Neuronal stem cell (in vitro differentiated cells): ENCODE measurements at regions not wholly inside any gene's neighbourhood (a gene's known extent, or its start where the extent isn't known, plus 50 kb on each side); places are given as distances from the start of the nearest gene placed in this dataset.

Experiments
- DNase-seq: peaks from one replicate; pipeline ENCODE4 v3.0.0-alpha.2; 2013; ENCODE audit warnings: low spot score
- H2AFZ ChIP-seq: one replicate; pipeline ENCODE4 v1.6.1; 2013; ENCODE audit warnings: mild to moderate bottlenecking, low read length, inconsistent platforms
- H2AK5ac ChIP-seq: 2 replicates; pipeline ENCODE4 v1.6.1; 2013; ENCODE audit warnings: low read depth, mild to moderate bottlenecking, inconsistent platforms, low read length, moderate library complexity, mixed read lengths
- H2BK120ac ChIP-seq: 2 replicates; pipeline ENCODE4 v1.6.1; 2013; ENCODE audit warnings: low read depth, mild to moderate bottlenecking, inconsistent platforms, low read length, moderate library complexity, mixed read lengths
- H2BK12ac ChIP-seq: one replicate; pipeline ENCODE4 v1.6.1; 2013; ENCODE audit warnings: low read length, inconsistent platforms
- H2BK15ac ChIP-seq: 2 replicates; pipeline ENCODE4 v1.6.1; 2013; ENCODE audit warnings: mild to moderate bottlenecking, low read length, inconsistent platforms, mixed read lengths
- H2BK5ac ChIP-seq: one replicate; pipeline ENCODE4 v1.6.1; 2013; ENCODE audit warnings: inconsistent platforms, mild to moderate bottlenecking, low read length, moderate library complexity
- H3K14ac ChIP-seq: one replicate; pipeline ENCODE4 v1.6.1; 2013; ENCODE audit warnings: low read length, inconsistent platforms
- H3K18ac ChIP-seq: 2 replicates; pipeline ENCODE4 v1.6.1; 2013; ENCODE audit warnings: low read length, inconsistent platforms
- H3K23ac ChIP-seq: 2 replicates; pipeline ENCODE4 v1.6.1; 2013; ENCODE audit warnings: low read depth, mild to moderate bottlenecking, mixed read lengths, low read length, inconsistent platforms; ENCODE audit not compliant: poor library complexity
- H3K27ac ChIP-seq: replicated peaks from 3 replicates; pipeline ENCODE4 v1.5.1; 2013; ENCODE audit warnings: low read length, inconsistent platforms
- H3K27me3 ChIP-seq, 3 experiments: 2 replicates each; pipeline ENCODE4 v1.6.1; 2013; ENCODE audit warnings: low read length in 3 of 3, mild to moderate bottlenecking in 2 of 3, inconsistent platforms in 1 of 3, low read depth in 1 of 3, mixed read lengths in 1 of 3, moderate library complexity in 1 of 3; ENCODE audit not compliant: control insufficient read depth in 3 of 3, insufficient read depth in 3 of 3
- H3K36me3 ChIP-seq, 2 donors: replicated peaks in 1 of 2; 2 replicates each; pipeline ENCODE4 v1.6.1; 2013; ENCODE audit warnings: low read length in 2 of 2; ENCODE audit not compliant: control insufficient read depth in 2 of 2, insufficient read depth in 2 of 2
- H3K4ac ChIP-seq: 2 replicates; pipeline ENCODE4 v1.6.1; 2013; ENCODE audit warnings: inconsistent platforms, mild to moderate bottlenecking, low read length, moderate library complexity
- H3K4me1 ChIP-seq, 2 donors: 1 replicate in 1 of 2; 2 replicates in 1 of 2; pipeline ENCODE4 v1.6.1; 2013; ENCODE audit warnings: low read length in 2 of 2, low read depth in 1 of 2; ENCODE audit not compliant: control insufficient read depth in 2 of 2, insufficient read depth in 1 of 2
- H3K4me2 ChIP-seq: one replicate; pipeline ENCODE4 v1.6.1; 2013; ENCODE audit warnings: mild to moderate bottlenecking, low read length, inconsistent platforms; ENCODE audit not compliant: insufficient read depth, poor library complexity, severe bottlenecking
- H3K4me3 ChIP-seq, 2 donors: 2 replicates each; pipeline ENCODE4 v1.5.1; 2013; ENCODE audit warnings: low read length in 2 of 2, mild to moderate bottlenecking in 2 of 2, inconsistent platforms in 1 of 2, moderate library complexity in 1 of 2
- H3K79me1 ChIP-seq: one replicate; pipeline ENCODE4 v1.6.1; 2013; ENCODE audit warnings: low read depth, mild to moderate bottlenecking, inconsistent platforms, low read length, moderate library complexity
- H3K9ac ChIP-seq: one replicate; pipeline ENCODE4 v1.6.1; 2013; ENCODE audit warnings: mild to moderate bottlenecking, low read depth, low read length, inconsistent platforms; ENCODE audit not compliant: poor library complexity
- H3K9me3 ChIP-seq, 2 donors: replicated peaks in 1 of 2; 2 replicates each; pipeline versions ENCODE3 to v1.6.1; 2013; ENCODE audit warnings: low read length in 2 of 2, mild to moderate bottlenecking in 2 of 2, inconsistent platforms in 1 of 2, low read depth in 1 of 2, mixed read lengths in 1 of 2, moderate library complexity in 1 of 2; ENCODE audit not compliant: control insufficient read depth in 2 of 2, insufficient read depth in 1 of 2
- H4K8ac ChIP-seq: one replicate; pipeline ENCODE4 v1.6.1; 2013; ENCODE audit warnings: low read depth, mild to moderate bottlenecking, inconsistent platforms, low read length, moderate library complexity
- H4K91ac ChIP-seq: one replicate; pipeline ENCODE4 v1.6.1; 2013; ENCODE audit warnings: low read length, low read depth, mild to moderate bottlenecking, inconsistent platforms; ENCODE audit not compliant: poor library complexity
- WGBS, 2 donors: extraction: QIAGEN DNeasy Blood & Tissue Kit; methylation state at CpG; one replicate each; pipeline ENCODE4 v1.1.7; 2013; ENCODE audit warnings: missing lambda C conversion rate in 2 of 2, mixed read lengths in 1 of 2; ENCODE audit not compliant: insufficient read length in 2 of 2, insufficient replicate concordance in 1 of 2; ENCODE audit errors: extremely low coverage in 2 of 2; 5-methylcytosine and 5-hydroxymethylcytosine counted together

DNA sequence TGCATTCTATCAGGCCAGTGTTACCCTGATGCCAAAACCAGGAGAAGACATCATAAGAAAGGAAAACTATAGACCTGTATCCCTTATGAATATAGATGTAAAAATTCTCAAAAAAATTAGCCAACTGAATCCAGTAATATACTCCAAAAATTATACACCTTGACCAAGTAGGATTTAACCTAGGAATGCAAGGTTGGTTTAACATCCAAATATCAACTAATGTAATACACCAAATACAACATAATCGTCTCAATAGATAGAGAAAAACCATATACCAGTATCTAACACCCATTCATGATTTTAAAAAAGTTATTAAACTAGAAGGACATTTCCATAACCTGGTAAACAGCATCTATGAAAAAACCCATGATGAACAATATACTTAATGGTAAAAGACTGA, 56.5 kb upstream of the SELENOK start:
- Histone ChIP-seq H2BK12ac (no peak overlapping the region), H3K14ac (no peak overlapping the region), H3K9me3 (peaks cover 0 to 2% of the 10 kb centered on the region in 2 donors), H2AFZ (no peak overlapping the region), H2AK5ac (no peak overlapping the region), H3K27ac (no peak overlapping the region), H3K23ac (no peak overlapping the region), H3K4ac (no peak overlapping the region), H3K4me1 (no peaks in the 10 kb centered on the region), H3K9ac (no peak overlapping the region), H3K36me3 (no peaks in the 10 kb centered on the region), H3K18ac (no peak overlapping the region), H3K4me3 (no peak overlapping the region), H3K27me3 (no peaks in the 10 kb centered on the region), H4K8ac (no peak overlapping the region), H3K79me1 (no peaks in the 10 kb centered on the region), H2BK5ac (no peak overlapping the region), H2BK15ac (no peak overlapping the region), H4K91ac (no peak overlapping the region), H3K4me2 (no peak overlapping the region), H2BK120ac (no peak overlapping the region)
- WGBS, 2 donors, result no CpG with 5 or more reads among the region's 1 CpG
- no peak for DNase-seq

DNA sequence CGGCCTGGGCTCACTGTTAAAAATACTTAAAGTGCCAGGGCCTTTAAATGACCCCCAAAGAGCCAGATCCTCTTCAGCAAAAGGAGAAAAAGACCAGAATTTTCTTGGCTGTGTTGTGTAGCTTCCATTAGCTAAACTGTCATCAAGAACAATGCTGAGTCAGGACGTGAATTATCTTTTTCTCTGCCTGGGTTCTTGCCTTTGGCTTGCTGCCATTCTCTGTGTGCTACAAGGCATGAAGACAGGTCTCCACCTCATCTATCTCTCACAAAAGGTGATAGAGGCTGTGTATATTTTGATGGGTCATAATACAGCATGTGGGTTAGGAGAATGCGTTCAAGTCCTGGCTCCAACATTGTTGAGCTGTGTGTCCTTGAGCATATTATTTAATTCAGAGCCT, 52.4 kb upstream of the SELENOK start:
- no peak overlapping the region for H4K91ac ChIP-seq
- no CpG with 5 or more reads among the region's 3 CpGs for WGBS, 2 donors
- no peak overlapping the region for H2AFZ ChIP-seq
- no peak overlapping the region for H2BK120ac ChIP-seq
- no peak overlapping the region for H3K4me2 ChIP-seq
- H3K36me3 ChIP-seq, result no peaks in the 10 kb centered on the region
- H4K8ac ChIP-seq, result no peak overlapping the region
- no peak overlapping the region for H3K27ac ChIP-seq
- H2BK12ac ChIP-seq, result no peak overlapping the region
- no peak overlapping the region for H2BK5ac ChIP-seq
- H3K23ac ChIP-seq, result no peak overlapping the region
- no peaks in the 10 kb centered on the region for H3K27me3 ChIP-seq
- no peak overlapping the region for H3K18ac ChIP-seq
- H2AK5ac ChIP-seq, result no peak overlapping the region
- H3K4me3 ChIP-seq, result no peak overlapping the region
- H2BK15ac ChIP-seq, result no peak overlapping the region
- no peak overlapping the region for H3K4ac ChIP-seq
- no peak for DNase-seq
- H3K4me1 ChIP-seq, result peaks cover 0 to 2% of the 10 kb centered on the region in 2 donors
- H3K9ac ChIP-seq, result no peak overlapping the region
- H3K9me3 ChIP-seq, result peaks cover 0 to 2% of the 10 kb centered on the region in 2 donors
- no peaks in the 10 kb centered on the region for H3K79me1 ChIP-seq
- no peak overlapping the region for H3K14ac ChIP-seq

DNA sequence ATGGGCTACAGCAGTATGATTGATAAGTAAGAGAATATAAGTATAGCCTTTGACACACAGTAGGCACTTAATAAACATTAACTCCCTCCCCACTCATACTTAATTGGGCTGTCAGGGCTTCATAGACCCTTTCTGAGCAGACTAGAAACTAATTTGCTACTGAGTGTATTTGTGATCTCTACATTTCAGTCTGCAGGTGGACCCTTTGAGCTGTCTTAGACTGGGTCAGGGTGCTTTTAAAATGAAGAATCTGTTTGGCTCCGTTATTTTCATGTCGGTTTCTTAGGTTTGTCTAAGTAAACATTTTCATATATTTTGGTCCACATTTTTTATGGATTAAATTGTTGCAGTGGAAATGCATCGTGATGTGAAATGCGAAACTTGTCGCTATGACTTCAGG, 50.3 kb upstream of the SELENOK start:
- H2AFZ ChIP-seq, result no peak overlapping the region
- H3K4me1 ChIP-seq, result peaks cover 0 to 2% of the 10 kb centered on the region in 2 donors
- no CpG with 5 or more reads among the region's 5 CpGs for WGBS, 2 donors
- no peak overlapping the region for H3K27ac ChIP-seq
- H2BK120ac ChIP-seq, result no peak overlapping the region
- H2BK5ac ChIP-seq, result no peak overlapping the region
- H4K8ac ChIP-seq, result no peak overlapping the region
- no peak overlapping the region for H3K4me3 ChIP-seq
- H3K27me3 ChIP-seq, result no peaks in the 10 kb centered on the region
- H3K23ac ChIP-seq, result no peak overlapping the region
- H2BK15ac ChIP-seq, result no peak overlapping the region
- DNase-seq, result no peak
- H2AK5ac ChIP-seq, result no peak overlapping the region
- no peak overlapping the region for H3K4me2 ChIP-seq
- H4K91ac ChIP-seq, result no peak overlapping the region
- H3K4ac ChIP-seq, result no peak overlapping the region
- peaks cover 0 to 2% of the 10 kb centered on the region in 2 donors for H3K9me3 ChIP-seq
- H3K18ac ChIP-seq, result no peak overlapping the region
- no peak overlapping the region for H2BK12ac ChIP-seq
- no peak overlapping the region for H3K14ac ChIP-seq
- no peaks in the 10 kb centered on the region for H3K36me3 ChIP-seq
- H3K9ac ChIP-seq, result no peak overlapping the region
- no peaks in the 10 kb centered on the region for H3K79me1 ChIP-seq
